ENCODE measurements at regions not wholly inside any gene's neighbourhood (a gene's known extent, or its start where the extent isn't known, plus 50 kb on each side); places are given as distances from the start of the nearest gene placed in this dataset.
A peak's percentile ranks its signal among the peaks of the same experiment; 100 is the strongest.

DNA sequence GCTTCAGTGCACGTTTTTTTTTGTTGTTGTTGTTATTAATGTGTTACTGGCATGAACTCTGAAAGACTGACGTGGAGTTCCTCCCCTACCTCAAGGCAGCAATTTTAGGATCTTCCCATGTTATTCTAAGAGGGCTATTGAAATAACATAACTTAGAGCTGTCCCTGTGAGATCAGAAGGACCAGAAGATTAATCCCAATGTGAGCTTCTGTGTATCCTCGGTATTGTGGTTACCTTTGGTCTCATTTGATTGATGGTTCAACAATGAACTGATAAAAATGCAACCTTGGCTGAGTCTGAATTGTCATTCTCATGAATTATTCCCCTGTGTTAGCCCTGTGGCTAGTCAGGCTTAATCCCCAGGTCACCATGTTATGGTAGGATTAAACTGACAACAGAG, 394.1 kb downstream of the TRIB2 start:
- DNase-seq (ENCODE audit: low spot score) = no peak
- no peak for TF ChIP-seq CTCF (IDR thresholded peaks at IDR 0.05)
- ATAC-seq (ENCODE audit: low FRiP score) = no peak

GRCh38 chr2:13113002-13113401, 396.3 kb downstream of the TRIB2 start:
- DNase-seq (ENCODE audit: low spot score) = no peak
- no peak for TF ChIP-seq CTCF (IDR thresholded peaks at IDR 0.05)
- no peak for ATAC-seq (ENCODE audit: low FRiP score)

- ATAC-seq (ENCODE audit: low FRiP score) = peak; percentile 57
- TF ChIP-seq CTCF (IDR thresholded peaks at IDR 0.05) = no peak
- DNase-seq (ENCODE audit: low spot score) = no peak
These were observed 397.7 kb downstream of the TRIB2 start for GRCh38 chr2:13114391-13114790.

DNA sequence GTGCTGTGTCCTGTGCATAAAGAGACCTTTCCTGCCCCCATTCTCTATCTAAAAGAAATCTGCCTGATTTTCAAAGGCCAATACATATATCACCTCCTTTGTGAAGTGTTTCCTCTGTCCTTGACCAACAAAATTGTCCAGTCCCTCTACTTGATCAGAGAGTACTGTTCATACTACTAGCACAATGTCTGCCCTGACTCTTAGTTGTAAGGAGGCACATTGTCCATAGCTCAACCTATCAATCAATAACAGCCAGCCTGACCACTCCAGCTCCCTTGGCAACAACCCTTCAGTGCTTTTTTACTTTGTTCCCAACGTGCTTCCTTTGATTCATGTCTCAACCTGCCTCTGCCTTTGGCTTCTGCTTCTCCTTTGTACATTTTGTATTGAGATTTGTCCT, 398.9 kb downstream of the TRIB2 start:
- no peak for TF ChIP-seq CTCF (IDR thresholded peaks at IDR 0.05)
- DNase-seq (ENCODE audit: low spot score) (no peak), ATAC-seq (ENCODE audit: low FRiP score) (no peak)

DNA sequence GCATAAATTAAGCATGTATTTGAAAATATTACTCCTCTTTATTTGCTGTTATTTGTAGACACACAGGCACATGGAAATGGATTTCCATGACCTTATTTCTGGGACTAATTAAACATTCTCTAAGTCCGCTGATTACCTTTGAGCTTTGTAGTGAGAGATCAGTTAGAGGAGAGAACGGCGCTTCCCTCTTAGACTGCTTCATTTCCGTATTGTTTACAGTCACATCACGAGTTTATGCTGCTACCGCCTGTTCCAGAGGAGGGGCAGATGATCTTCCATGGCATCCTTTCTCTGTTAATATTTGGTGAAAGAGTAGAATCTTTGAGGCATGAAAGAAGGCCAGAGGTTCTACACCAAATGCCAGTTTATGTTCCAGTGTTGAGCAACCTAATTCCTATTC, 404.4 kb downstream of the TRIB2 start:
- no peak for ATAC-seq (ENCODE audit: low FRiP score)
- TF ChIP-seq CTCF (IDR thresholded peaks at IDR 0.05) = no peak
- DNase-seq (ENCODE audit: low spot score) = no peak

DNA sequence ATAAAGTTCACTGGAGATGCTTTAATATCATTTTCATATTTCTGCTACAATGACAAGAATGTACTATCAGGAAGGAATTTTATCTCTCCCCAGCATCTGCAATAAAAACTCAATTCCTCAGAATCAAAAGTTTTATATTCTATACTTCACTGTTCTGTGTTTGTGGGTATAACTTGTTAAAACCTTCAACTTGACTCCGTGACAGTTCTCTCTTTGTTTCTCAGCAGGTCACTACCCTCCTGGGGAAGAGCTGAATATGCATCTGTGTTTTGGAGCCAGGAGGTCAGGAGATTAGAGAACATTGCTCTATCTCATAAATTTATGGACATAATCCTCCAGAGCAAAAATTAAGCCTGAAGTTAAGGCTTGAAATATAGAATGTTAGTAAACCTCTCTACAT, 411.4 kb downstream of the TRIB2 start:
- ATAC-seq (ENCODE audit: low FRiP score) = no peak
- no peak for TF ChIP-seq CTCF (IDR thresholded peaks at IDR 0.05)
- no peak for DNase-seq (ENCODE audit: low spot score)

GRCh38 chr2:13135369-13135768, 418.6 kb downstream of the TRIB2 start:
- no peak for TF ChIP-seq CTCF (IDR thresholded peaks at IDR 0.05)
- ATAC-seq (ENCODE audit: low FRiP score) (no peak), DNase-seq (ENCODE audit: low spot score) (no peak)

Data from omental fat pad (tissue), 3 donors.